ENCODE measurements at regions not wholly inside any gene's neighbourhood (a gene's known extent, or its start where the extent isn't known, plus 50 kb on each side); places are given as distances from the start of the nearest gene placed in this dataset.

GRCh38 chr7:33781796-33782195 lies 123.5 kb upstream of the BMPER start:
- Mint-ChIP-seq H3K4me3 (ENCODE audit: low read depth, unreplicated experiment) (no peak overlapping the region), H3K27ac (ENCODE audit: unreplicated experiment) (no peak overlapping the region), H3K36me3 (ENCODE audit: insufficient read depth, unreplicated experiment) (no peaks in the 10 kb centered on the region), H3K4me1 (ENCODE audit: low read depth, unreplicated experiment) (no peaks in the 10 kb centered on the region), H3K9me3 (ENCODE audit: low read depth, unreplicated experiment) (no peaks in the 10 kb centered on the region), H3K27me3 (ENCODE audit: unreplicated experiment) (peaks cover 58% of the 10 kb centered on the region)
- no TSS peak for BruUV-seq (replicated peaks)
- no peak for DNase-seq
- CTCF ChIA-PET = no interaction called here
- no peak for TF ChIP-seq CTCF (IDR thresholded peaks at IDR 0.05; ENCODE audit: unreplicated experiment)
- intact Hi-C loops (cut with micrococcal nuclease; ENCODE audit: unreplicated experiment) = no loop called here

- BruUV-seq (replicated peaks) = no TSS peak
- Mint-ChIP-seq H3K27me3 (ENCODE audit: unreplicated experiment) (peaks cover 50% of the 10 kb centered on the region), H3K9me3 (ENCODE audit: low read depth, unreplicated experiment) (no peaks in the 10 kb centered on the region), H3K4me3 (ENCODE audit: low read depth, unreplicated experiment) (no peak overlapping the region), H3K4me1 (ENCODE audit: low read depth, unreplicated experiment) (no peaks in the 10 kb centered on the region), H3K36me3 (ENCODE audit: insufficient read depth, unreplicated experiment) (no peaks in the 10 kb centered on the region), H3K27ac (ENCODE audit: unreplicated experiment) (no peak overlapping the region)
- no peak for TF ChIP-seq CTCF (IDR thresholded peaks at IDR 0.05; ENCODE audit: unreplicated experiment)
- DNase-seq = no peak
- CTCF ChIA-PET = no interaction called here
- intact Hi-C loops (cut with micrococcal nuclease; ENCODE audit: unreplicated experiment) = no loop called here
Measured at GRCh38 chr7:33784000-33784399, 121.3 kb upstream of the BMPER start.

GRCh38 chr7:33788531-33788930 lies 116.8 kb upstream of the BMPER start:
- H3K4me1 Mint-ChIP-seq (ENCODE audit: low read depth, unreplicated experiment) = no peaks in the 10 kb centered on the region
- no peaks in the 10 kb centered on the region for H3K9me3 Mint-ChIP-seq (ENCODE audit: low read depth, unreplicated experiment)
- no peak for TF ChIP-seq CTCF (IDR thresholded peaks at IDR 0.05; ENCODE audit: unreplicated experiment)
- H3K36me3 Mint-ChIP-seq (ENCODE audit: insufficient read depth, unreplicated experiment) = no peaks in the 10 kb centered on the region
- no peak for DNase-seq
- H3K27me3 Mint-ChIP-seq (ENCODE audit: unreplicated experiment) = peaks cover 48% of the 10 kb centered on the region
- H3K4me3 Mint-ChIP-seq (ENCODE audit: low read depth, unreplicated experiment) = no peak overlapping the region
- no peak overlapping the region for H3K27ac Mint-ChIP-seq (ENCODE audit: unreplicated experiment)
- no TSS peak for BruUV-seq (replicated peaks)
- CTCF ChIA-PET = no interaction called here
- intact Hi-C loops (cut with micrococcal nuclease; ENCODE audit: unreplicated experiment) = no loop called here

GRCh38 chr7:33789871-33790630 lies 115.3 kb upstream of the BMPER start:
- no TSS peak for BruUV-seq (replicated peaks)
- intact Hi-C loops (cut with micrococcal nuclease; ENCODE audit: unreplicated experiment) = no loop called here
- no peaks in the 10 kb centered on the region for H3K4me1 Mint-ChIP-seq (ENCODE audit: low read depth, unreplicated experiment)
- no peaks in the 10 kb centered on the region for H3K9me3 Mint-ChIP-seq (ENCODE audit: low read depth, unreplicated experiment)
- no peak for DNase-seq
- H3K27me3 Mint-ChIP-seq (ENCODE audit: unreplicated experiment) = peaks cover 39% of the 10 kb centered on the region
- H3K4me3 Mint-ChIP-seq (ENCODE audit: low read depth, unreplicated experiment) = no peak overlapping the region
- TF ChIP-seq CTCF (IDR thresholded peaks at IDR 0.05; ENCODE audit: unreplicated experiment) = no peak
- no peak overlapping the region for H3K27ac Mint-ChIP-seq (ENCODE audit: unreplicated experiment)
- CTCF ChIA-PET = no interaction called here
- H3K36me3 Mint-ChIP-seq (ENCODE audit: insufficient read depth, unreplicated experiment) = no peaks in the 10 kb centered on the region

Measured in Calu3 (cell line).